H1 (cell line): ENCODE measurements at regions not wholly inside any gene's neighbourhood (a gene's known extent, or its start where the extent isn't known, plus 50 kb on each side); places are given as distances from the start of the nearest gene placed in this dataset.

Experiments used
- CREB1 ChIP-seq: IDR thresholded peaks from 2 replicates; pipeline ENCODE4 v1.6.1; 2012; ENCODE audit warnings: inconsistent platforms
- EZH2 ChIP-seq: fragments of 200-600 bp; sonication (generic); IDR thresholded peaks from 2 replicates; pipeline ENCODE4 v1.7.1; 2012; ENCODE audit warnings: low read depth, mild to moderate bottlenecking, moderate library complexity, low read length, inconsistent platforms; ENCODE audit not compliant: severe bottlenecking
- KDM1A ChIP-seq: fragments of 200-600, 300-600 bp; sonication (generic); IDR thresholded peaks from 2 replicates; pipeline ENCODE4 v1.7.1; 2016; ENCODE audit warnings: mild to moderate bottlenecking, low read length, borderline replicate concordance
- POLR2A ChIP-seq, 2 experiments: IDR thresholded peaks; 1 replicate in 1 of 2; 2 replicates in 1 of 2; pipeline ENCODE4 v1.6.1; 2011; ENCODE audit warnings: low read depth in 2 of 2, low read length in 2 of 2, mild to moderate bottlenecking in 2 of 2; ENCODE audit errors: control extremely low read depth in 1 of 2
- RBBP5 ChIP-seq: IDR thresholded peaks from 2 replicates; pipeline ENCODE4 v1.7.1; 2012; ENCODE audit warnings: low read depth, mild to moderate bottlenecking, inconsistent platforms, low read length, moderate library complexity, borderline replicate concordance
- SP1 ChIP-seq: IDR thresholded peaks from 2 replicates; pipeline ENCODE4 v1.6.1; 2011; ENCODE audit warnings: low read depth, low read length
- TBP ChIP-seq: IDR thresholded peaks from 2 replicates; pipeline ENCODE4 v1.6.1; 2011; ENCODE audit warnings: low read depth, low read length, improper control_type of control experiment
- TEAD4 ChIP-seq: IDR thresholded peaks from 2 replicates; pipeline ENCODE4 v1.6.1; 2012; ENCODE audit warnings: low read depth, low read length, inconsistent platforms, mixed read lengths
- YY1 ChIP-seq: IDR thresholded peaks from 2 replicates; pipeline ENCODE4 v1.6.1; 2011; ENCODE audit warnings: low read depth, mild to moderate bottlenecking, low read length
- TF ChIP-seq, protein P1 (sequence below), 3 experiments: IDR thresholded peaks; 1 replicate in 2 of 3; 2 replicates in 1 of 3; pipeline versions ENCODE4 v1.5.1 to v1.6.1; 2011; ENCODE audit warnings: low read length in 3 of 3, mild to moderate bottlenecking in 3 of 3, inconsistent platforms in 2 of 3, low read depth in 1 of 3, moderate library complexity in 1 of 3; ENCODE audit not compliant: insufficient read depth in 1 of 3; ENCODE audit errors: control extremely low read depth in 1 of 3
- TF ChIP-seq, protein P2 (sequence below): IDR thresholded peaks from 2 replicates; pipeline ENCODE4 v1.6.1; 2012; ENCODE audit warnings: inconsistent platforms
- TF ChIP-seq, protein P3 (sequence below): IDR thresholded peaks from 2 replicates; pipeline ENCODE4 v1.6.1; 2011; ENCODE audit warnings: low read length, improper control_type of control experiment

DNA sequence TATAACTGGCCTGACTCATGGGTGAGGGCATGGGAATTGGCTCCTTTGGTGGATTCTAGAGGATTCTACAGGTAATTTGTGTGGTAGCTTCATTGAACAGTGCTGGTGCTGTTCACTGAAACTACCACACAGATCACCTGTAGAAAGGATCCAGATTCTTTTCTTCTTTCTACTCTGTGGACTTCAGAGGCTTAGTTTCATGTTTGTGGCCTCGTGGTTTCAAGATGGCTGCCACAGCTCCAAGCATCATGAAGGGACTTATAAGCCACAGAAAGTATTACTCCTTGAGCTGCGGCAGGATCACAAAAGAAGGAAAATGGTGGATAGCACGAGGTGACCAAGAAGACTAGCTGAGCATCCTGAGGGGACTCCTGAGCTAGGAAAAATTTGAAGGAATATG is 88.9 kb downstream of the ADCYAP1 start:
- TF ChIP-seq, protein P1, sequence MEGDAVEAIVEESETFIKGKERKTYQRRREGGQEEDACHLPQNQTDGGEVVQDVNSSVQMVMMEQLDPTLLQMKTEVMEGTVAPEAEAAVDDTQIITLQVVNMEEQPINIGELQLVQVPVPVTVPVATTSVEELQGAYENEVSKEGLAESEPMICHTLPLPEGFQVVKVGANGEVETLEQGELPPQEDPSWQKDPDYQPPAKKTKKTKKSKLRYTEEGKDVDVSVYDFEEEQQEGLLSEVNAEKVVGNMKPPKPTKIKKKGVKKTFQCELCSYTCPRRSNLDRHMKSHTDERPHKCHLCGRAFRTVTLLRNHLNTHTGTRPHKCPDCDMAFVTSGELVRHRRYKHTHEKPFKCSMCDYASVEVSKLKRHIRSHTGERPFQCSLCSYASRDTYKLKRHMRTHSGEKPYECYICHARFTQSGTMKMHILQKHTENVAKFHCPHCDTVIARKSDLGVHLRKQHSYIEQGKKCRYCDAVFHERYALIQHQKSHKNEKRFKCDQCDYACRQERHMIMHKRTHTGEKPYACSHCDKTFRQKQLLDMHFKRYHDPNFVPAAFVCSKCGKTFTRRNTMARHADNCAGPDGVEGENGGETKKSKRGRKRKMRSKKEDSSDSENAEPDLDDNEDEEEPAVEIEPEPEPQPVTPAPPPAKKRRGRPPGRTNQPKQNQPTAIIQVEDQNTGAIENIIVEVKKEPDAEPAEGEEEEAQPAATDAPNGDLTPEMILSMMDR (IDR thresholded peaks at IDR 0.05; ENCODE audit: control extremely low read depth in 1 of 3, insufficient read depth in 1 of 3, low read depth in 1 of 3, low read length in 3 of 3) = no peak
- TF ChIP-seq YY1 = no peak
- TF ChIP-seq EZH2 = no peak
- TF ChIP-seq POLR2A (IDR thresholded peaks at IDR 0.05; ENCODE audit: control extremely low read depth in 1 of 2, low read depth in 2 of 2, low read length in 2 of 2) = no peak
- TF ChIP-seq, protein P2, sequence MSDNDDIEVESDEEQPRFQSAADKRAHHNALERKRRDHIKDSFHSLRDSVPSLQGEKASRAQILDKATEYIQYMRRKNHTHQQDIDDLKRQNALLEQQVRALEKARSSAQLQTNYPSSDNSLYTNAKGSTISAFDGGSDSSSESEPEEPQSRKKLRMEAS = no peak
- TF ChIP-seq, protein P3, sequence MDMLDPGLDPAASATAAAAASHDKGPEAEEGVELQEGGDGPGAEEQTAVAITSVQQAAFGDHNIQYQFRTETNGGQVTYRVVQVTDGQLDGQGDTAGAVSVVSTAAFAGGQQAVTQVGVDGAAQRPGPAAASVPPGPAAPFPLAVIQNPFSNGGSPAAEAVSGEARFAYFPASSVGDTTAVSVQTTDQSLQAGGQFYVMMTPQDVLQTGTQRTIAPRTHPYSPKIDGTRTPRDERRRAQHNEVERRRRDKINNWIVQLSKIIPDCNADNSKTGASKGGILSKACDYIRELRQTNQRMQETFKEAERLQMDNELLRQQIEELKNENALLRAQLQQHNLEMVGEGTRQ = no peak
- TF ChIP-seq TBP = no peak
- no peak for TF ChIP-seq KDM1A
- TF ChIP-seq SP1 = no peak
- no peak for TF ChIP-seq RBBP5
- no peak for TF ChIP-seq TEAD4
- TF ChIP-seq CREB1 = no peak
